HG03571 (cell line): ENCODE measurements at regions not wholly inside any gene's neighbourhood (a gene's known extent, or its start where the extent isn't known, plus 50 kb on each side); places are given as distances from the start of the nearest gene placed in this dataset.

Source experiments
- ATAC-seq: cut with Tn5 transposase; IDR thresholded peaks from one replicate; pipeline ENCODE4 v1.9.1; 2021; ENCODE audit not compliant: unreplicated experiment

GRCh38 chr15:94021621-94022320 lies 209.6 kb upstream of the MCTP2 start:
- ATAC-seq = no peak

GRCh38 chr15:94019062-94019461 lies 212.3 kb upstream of the MCTP2 start:
- no peak for ATAC-seq

- no peak for ATAC-seq
Measured at GRCh38 chr15:94015324-94015723, 216.0 kb upstream of the MCTP2 start.

GRCh38 chr15:94008104-94009074 lies 223.0 kb upstream of the MCTP2 start:
- ATAC-seq = no peak

GRCh38 chr15:94004697-94005096 lies 226.7 kb upstream of the MCTP2 start:
- ATAC-seq = no peak

- no peak for ATAC-seq
Measured at GRCh38 chr15:94002041-94002440, 229.3 kb upstream of the MCTP2 start.

- ATAC-seq = no peak
Measured at GRCh38 chr15:94001255-94001801, 230.0 kb upstream of the MCTP2 start.

- ATAC-seq = no peak
Measured at GRCh38 chr15:94000606-94001005, 230.8 kb upstream of the MCTP2 start.

- ATAC-seq = no peak
Measured at GRCh38 chr15:93997071-93997658, 234.2 kb upstream of the MCTP2 start.

GRCh38 chr15:93989440-93989998 lies 241.8 kb upstream of the MCTP2 start:
- ATAC-seq = no peak

- no peak for ATAC-seq
Measured at GRCh38 chr15:93987068-93987467, 244.3 kb upstream of the MCTP2 start.

GRCh38 chr15:93986400-93986984 lies 244.9 kb upstream of the MCTP2 start:
- no peak for ATAC-seq

- ATAC-seq = no peak
Measured at GRCh38 chr15:93985925-93986324, 245.4 kb upstream of the MCTP2 start.

- ATAC-seq = no peak
Measured at GRCh38 chr15:93985176-93985575, 246.2 kb upstream of the MCTP2 start.

- no peak for ATAC-seq
Measured at GRCh38 chr15:93983526-93983925, 247.8 kb upstream of the MCTP2 start.

- ATAC-seq = no peak
Measured at GRCh38 chr15:93982226-93982727, 249.1 kb upstream of the MCTP2 start.

GRCh38 chr15:93981706-93982105 lies 249.7 kb upstream of the MCTP2 start:
- ATAC-seq = no peak

- no peak for ATAC-seq
Measured at GRCh38 chr15:93980261-93980911, 251.0 kb upstream of the MCTP2 start.

- ATAC-seq = no peak
Measured at GRCh38 chr15:93974804-93975481, 256.4 kb upstream of the MCTP2 start.
